ENCODE measurements at regions not wholly inside any gene's neighbourhood (a gene's known extent, or its start where the extent isn't known, plus 50 kb on each side); places are given as distances from the start of the nearest gene placed in this dataset.

- no peak overlapping the region for H3K27ac ChIP-seq
- no peak for TF ChIP-seq ZFX (IDR thresholded peaks at IDR 0.05)
These were observed 219.3 kb downstream of the SPRY1 start for GRCh38 chr4:123615901-123616300.

- H3K27ac ChIP-seq = no peak overlapping the region
- TF ChIP-seq ZFX (IDR thresholded peaks at IDR 0.05) (no peak), CTCF (conservative IDR thresholded peaks at IDR 0.05) (no peak)
These were observed 220.4 kb downstream of the SPRY1 start for GRCh38 chr4:123616951-123617461.

GRCh38 chr4:123617791-123618190 lies 221.2 kb downstream of the SPRY1 start:
- TF ChIP-seq ZFX (IDR thresholded peaks at IDR 0.05) = no peak
- TF ChIP-seq CTCF (conservative IDR thresholded peaks at IDR 0.05) = no peak
- no peak overlapping the region for H3K27ac ChIP-seq

- H3K27ac ChIP-seq = no peak overlapping the region
- no peak for TF ChIP-seq ZFX (IDR thresholded peaks at IDR 0.05)
- TF ChIP-seq CTCF (conservative IDR thresholded peaks at IDR 0.05) = no peak
These were observed 222.0 kb downstream of the SPRY1 start for GRCh38 chr4:123618606-123619005.

GRCh38 chr4:123619326-123619725 lies 222.7 kb downstream of the SPRY1 start:
- no peak for TF ChIP-seq ZFX (IDR thresholded peaks at IDR 0.05)
- TF ChIP-seq CTCF (conservative IDR thresholded peaks at IDR 0.05) = no peak

GRCh38 chr4:123619895-123620294 lies 223.3 kb downstream of the SPRY1 start:
- no peak overlapping the region for H3K27ac ChIP-seq
- TF ChIP-seq ZFX (IDR thresholded peaks at IDR 0.05) (no peak), CTCF (conservative IDR thresholded peaks at IDR 0.05) (no peak)

More at GRCh38 chr4:123619326-123619725, 222.7 kb downstream of the SPRY1 start:
- H3K27ac ChIP-seq = no peak overlapping the region

- H3K27ac ChIP-seq = no peak overlapping the region
- TF ChIP-seq ZFX (IDR thresholded peaks at IDR 0.05) = no peak
- TF ChIP-seq CTCF (conservative IDR thresholded peaks at IDR 0.05) = no peak
These were observed 224.6 kb downstream of the SPRY1 start for GRCh38 chr4:123621072-123621705.

- TF ChIP-seq ZFX (IDR thresholded peaks at IDR 0.05) = no peak
- TF ChIP-seq CTCF (conservative IDR thresholded peaks at IDR 0.05) = no peak
- no peak overlapping the region for H3K27ac ChIP-seq
These were observed 226.0 kb downstream of the SPRY1 start for GRCh38 chr4:123622572-123622971.
